HCT116 (cell line): ENCODE measurements at regions not wholly inside any gene's neighbourhood (a gene's known extent, or its start where the extent isn't known, plus 50 kb on each side); places are given as distances from the start of the nearest gene placed in this dataset.

Source experiments
- ATAC-seq: fragments of 200-7000 bp; cut with Tn5 transposase; 2 replicates; pipeline ENCODE4 v1.9.1; 2020; ENCODE audit warnings: mild to moderate bottlenecking, moderate library complexity
- BruUV-seq: library from RNA; stranded (reverse); fragments of 400-500 nt; replicated peaks from 2 replicates; lab custom pipeline; 2021; lab: Mats Ljungman, UMichigan
- CTCF ChIA-PET: fragments of 300-600 bp; sonication (Branson Sonifier 250); formaldehyde crosslinking; loops from one replicate; lab custom pipeline; 2021; ENCODE audit warnings: antibody characterized with exemption; lab: Charles Lee
- POLR2A ChIA-PET: fragments of 300-600, 350-600 bp; sonication (Branson Sonifier 250); formaldehyde crosslinking; loops from one replicate; lab custom pipeline; 2021; ENCODE audit warnings: antibody characterized with exemption; lab: Charles Lee
- RAD21 ChIA-PET, 2 experiments: fragments of 300-600 bp; sonication (Branson Sonifier 250); formaldehyde crosslinking; loops; one replicate each; lab custom pipeline; 2023; ENCODE audit warnings: low total read pairs in 2 of 2; ENCODE audit not compliant: uncharacterized antibody in 2 of 2, unreplicated experiment in 2 of 2, low non-redundant PET in 1 of 2; lab: Charles Lee
- DNase-seq: peaks from one replicate; pipeline ENCODE4 v3.0.0-alpha.2; 2010; ENCODE audit warnings: low read depth, low spot score
- H2AFZ ChIP-seq: fragments of 200-600 bp; shearing (Covaris generic), sonication (generic); 2 replicates; pipeline ENCODE4 v1.6.1; 2017; ENCODE audit warnings: low read depth, mixed run types, mixed read lengths, antibody characterized with exemption, low read length; ENCODE audit not compliant: poor library complexity, severe bottlenecking
- H3K27ac ChIP-seq: 2 replicates; pipeline ENCODE4 v1.5.1; 2012; ENCODE audit warnings: low read depth, low read length
- H3K27me3 ChIP-seq: fragments of 200-600 bp; sonication (generic); 2 replicates; pipeline ENCODE4 v1.6.1; 2016; ENCODE audit warnings: mixed run types, low read length, mixed read lengths; ENCODE audit not compliant: insufficient read depth
- H3K36me3 ChIP-seq, 2 experiments: fragments of 200-500 bp in 1 of 2; fragments of 200-600 bp in 1 of 2; sonication (Bioruptor generic) in 1 of 2; sonication (generic) in 1 of 2; 2 replicates each; pipeline versions ENCODE4 v1.5.1 to v1.6.1; 2014 to 2016; ENCODE audit warnings: low read length in 2 of 2, inconsistent platforms in 1 of 2, mixed read lengths in 1 of 2, mixed run types in 1 of 2; ENCODE audit not compliant: insufficient read depth in 2 of 2, control insufficient read depth in 1 of 2
- H3K4me1 ChIP-seq, 2 experiments: fragments of 200-600 bp in 1 of 2; sonication (generic) in 1 of 2; 2 replicates each; pipeline versions ENCODE4 v1.5.1 to v1.6.1; 2012 to 2017; ENCODE audit warnings: low read length in 2 of 2, inconsistent platforms in 1 of 2, mild to moderate bottlenecking in 1 of 2, mixed read lengths in 1 of 2, mixed run types in 1 of 2, moderate library complexity in 1 of 2; ENCODE audit not compliant: insufficient read depth in 2 of 2, control insufficient read depth in 1 of 2
- H3K4me2 ChIP-seq: fragments of 200-600 bp; sonication (generic); 2 replicates; pipeline ENCODE4 v1.6.1; 2017; ENCODE audit warnings: mixed run types, low read length, mixed read lengths
- H3K4me3 ChIP-seq, 2 experiments: fragments of 200-600 bp in 1 of 2; sonication (generic) in 1 of 2; replicated peaks in 1 of 2; 2 replicates each; pipeline ENCODE4 v1.5.1; 2011 to 2016; ENCODE audit warnings: low read length in 2 of 2, control low read depth in 1 of 2, low read depth in 1 of 2, mild to moderate bottlenecking in 1 of 2, mixed read lengths in 1 of 2, mixed run types in 1 of 2
- H3K79me2 ChIP-seq: fragments of 200-600 bp; sonication (generic); 2 replicates; pipeline ENCODE4 v1.6.1; 2017; ENCODE audit warnings: mild to moderate bottlenecking, mixed run types, low read length, moderate library complexity, mixed read lengths; ENCODE audit not compliant: insufficient read depth
- H3K9ac ChIP-seq: fragments of 200-600 bp; sonication (generic); 2 replicates; pipeline ENCODE4 v1.6.1; 2016; ENCODE audit warnings: low read length, mixed read lengths
- H3K9me2 ChIP-seq: fragments of 200-600 bp; sonication (generic), shearing (Covaris generic); 2 replicates; pipeline ENCODE4 v1.6.1; 2017; ENCODE audit warnings: mixed run types, mild to moderate bottlenecking, moderate library complexity; ENCODE audit not compliant: insufficient read depth
- H3K9me3 ChIP-seq, 2 experiments: fragments of 200-500 bp in 1 of 2; fragments of 200-600 bp in 1 of 2; sonication (Bioruptor generic) in 1 of 2; sonication (generic) in 1 of 2; 2 replicates each; pipeline ENCODE4 v1.6.1; 2014 to 2017; ENCODE audit warnings: low read length in 2 of 2, mixed read lengths in 2 of 2, inconsistent platforms in 1 of 2, low read depth in 1 of 2, mild to moderate bottlenecking in 1 of 2, mixed run types in 1 of 2, moderate library complexity in 1 of 2; ENCODE audit not compliant: control insufficient read depth in 1 of 2, insufficient read depth in 1 of 2
- H4K20me1 ChIP-seq: fragments of 200-600 bp; sonication (generic), shearing (Covaris generic); 2 replicates; pipeline ENCODE4 v1.6.1; 2017; ENCODE audit warnings: mixed run types, mild to moderate bottlenecking, moderate library complexity; ENCODE audit not compliant: insufficient read depth
- ATF3 ChIP-seq: IDR thresholded peaks from 2 replicates; pipeline ENCODE4 v1.6.1; 2012
- CBX3 ChIP-seq: IDR thresholded peaks from 2 replicates; pipeline ENCODE4 v1.6.1; 2012; ENCODE audit warnings: low read depth
- CEBPB ChIP-seq: IDR thresholded peaks from 2 replicates; pipeline ENCODE4 v1.6.1; 2012; ENCODE audit warnings: low read depth
- CTCF ChIP-seq, 3 experiments: fragments of 200-600 bp in 1 of 3; sonication (generic) in 1 of 3; IDR thresholded peaks in 2 of 3; conservative IDR thresholded peaks in 1 of 3; 2 replicates each; pipeline ENCODE4 v1.5.1; 2012 to 2017; ENCODE audit warnings: low read depth in 2 of 3, low read length in 2 of 3, antibody characterized with exemption in 1 of 3, borderline replicate concordance in 1 of 3, control low read depth in 1 of 3, mild to moderate bottlenecking in 1 of 3, mixed read lengths in 1 of 3, mixed run types in 1 of 3, moderate library complexity in 1 of 3; ENCODE audit not compliant: insufficient read depth in 1 of 3
- EZH2 ChIP-seq: fragments of 200-600 bp; sonication (generic); IDR thresholded peaks from 2 replicates; pipeline ENCODE4 v1.6.1; 2017; ENCODE audit warnings: antibody characterized with exemption, mixed run types
- EZH2phosphoT487 ChIP-seq: fragments of 200-600 bp; IDR thresholded peaks from 2 replicates; pipeline ENCODE4 v1.6.1; 2018; ENCODE audit warnings: antibody characterized with exemption, borderline replicate concordance
- FOSL1 ChIP-seq: IDR thresholded peaks from 2 replicates; pipeline ENCODE4 v1.6.1; 2012; ENCODE audit warnings: low read depth
- JUND ChIP-seq: IDR thresholded peaks from 2 replicates; pipeline ENCODE4 v1.6.1; 2012
- MAX ChIP-seq: IDR thresholded peaks from 2 replicates; pipeline ENCODE4 v1.6.1; 2012
- POLR2A ChIP-seq: IDR thresholded peaks from 2 replicates; pipeline ENCODE4 v1.7.0; 2011; ENCODE audit warnings: borderline replicate concordance; ENCODE audit not compliant: insufficient read depth, insufficient read length; ENCODE audit errors: extremely low read depth
- POLR2AphosphoS5 ChIP-seq: IDR thresholded peaks from 2 replicates; pipeline ENCODE4 v1.6.1; 2011; ENCODE audit warnings: mild to moderate bottlenecking, low read depth, low read length, moderate library complexity
- SIN3A ChIP-seq: IDR thresholded peaks from 2 replicates; pipeline ENCODE4 v1.6.1; 2012; ENCODE audit warnings: low read depth
- SP1 ChIP-seq: IDR thresholded peaks from 2 replicates; pipeline ENCODE4 v1.6.1; 2012; ENCODE audit warnings: low read depth
- SRF ChIP-seq: IDR thresholded peaks from 2 replicates; pipeline ENCODE4 v1.6.1; 2012; ENCODE audit warnings: low read depth
- TCF7L2 ChIP-seq: IDR thresholded peaks from 2 replicates; pipeline ENCODE4 v1.7.0; 2011; ENCODE audit warnings: borderline replicate concordance, inconsistent platforms; ENCODE audit not compliant: insufficient read depth, insufficient read length; ENCODE audit errors: extremely low read depth
- YY1 ChIP-seq: IDR thresholded peaks from 2 replicates; pipeline ENCODE4 v1.6.1; 2011; ENCODE audit warnings: low read length, low read depth, moderate library complexity, mild to moderate bottlenecking; ENCODE audit not compliant: insufficient replicate concordance; ENCODE audit errors: extremely low read depth
- ZFX ChIP-seq: fragments of 450-650 bp; IDR thresholded peaks from 2 replicates; pipeline ENCODE4 v1.6.1; 2017
- ZNF274 ChIP-seq: fragments of 200-500 bp; sonication (Bioruptor generic); IDR thresholded peaks from 2 replicates; pipeline ENCODE4 v1.6.1; 2014; ENCODE audit warnings: mild to moderate bottlenecking, low read depth, low read length, inconsistent platforms
- intact Hi-C: fragments of 100-400 bp; cut with micrococcal nuclease; formaldehyde crosslinking; loops from 2 replicates; pipeline ENCODE4 v1.10.0; 2022

GRCh38 chr3:170773682-170774425, 96.1 kb downstream of the RPL22L1 start:
- ChIA-PET POLR2A (no interaction called here), CTCF (no interaction called here), RAD21 (no interaction called here)
- BruUV-seq, result no TSS peak
- Histone ChIP-seq H3K27me3 (no peaks in the 10 kb centered on the region), H3K4me2 (no peak overlapping the region), H3K4me1 (no peaks in the 10 kb centered on the region), H3K4me3 (no peak overlapping the region), H3K27ac (no peak overlapping the region), H3K79me2 (no peaks in the 10 kb centered on the region), H2AFZ (no peak overlapping the region), H4K20me1 (no peaks in the 10 kb centered on the region), H3K9me3 (no peaks in the 10 kb centered on the region), H3K9me2 (no peaks in the 10 kb centered on the region), H3K9ac (no peak overlapping the region), H3K36me3 (no peaks in the 10 kb centered on the region)
- intact Hi-C loops, result no loop called here
- TF ChIP-seq CBX3 (no peak), CTCF (IDR thresholded peaks at IDR 0.05 in 2 of 3, conservative IDR thresholded peaks at IDR 0.05 in 1 of 3; ENCODE audit: borderline replicate concordance in 1 of 3, insufficient read depth in 1 of 3, low read depth in 2 of 3, low read length in 2 of 3) (no peak), FOSL1 (no peak), ZNF274 (no peak), MAX (no peak), ATF3 (no peak), SP1 (no peak), POLR2A (no peak), EZH2phosphoT487 (no peak), CEBPB (no peak), SRF (no peak), EZH2 (no peak), YY1 (no peak), TCF7L2 (no peak), ZFX (no peak), POLR2AphosphoS5 (no peak), JUND (no peak), SIN3A (no peak)
- DNase-seq, result no peak
- no peak for ATAC-seq
